HL-60 (cell line): ENCODE measurements at regions not wholly inside any gene's neighbourhood (a gene's known extent, or its start where the extent isn't known, plus 50 kb on each side); places are given as distances from the start of the nearest gene placed in this dataset.

Experiments used
- DNase-seq, 2 experiments: peaks; one replicate each; pipeline ENCODE4 v3.0.0-alpha.2; 2010 to 2020; ENCODE audit warnings: low read depth in 1 of 2, low spot score in 1 of 2
- H3K27ac ChIP-seq: fragments of 250-450 bp; sonication (Bioruptor Pico); replicated peaks from 2 replicates; pipeline ENCODE4 v1.5.1; 2020; ENCODE audit warnings: mild to moderate bottlenecking, moderate library complexity
- H3K27me3 ChIP-seq: fragments of 250-450 bp; sonication (Bioruptor Pico); 2 replicates; pipeline ENCODE4 v1.5.1; 2021; ENCODE audit warnings: mild to moderate bottlenecking, moderate library complexity; ENCODE audit not compliant: insufficient read depth, poor library complexity, severe bottlenecking
- H3K4me3 ChIP-seq: replicated peaks from 2 replicates; pipeline ENCODE4 v1.5.1; 2011; ENCODE audit warnings: mild to moderate bottlenecking, control low read depth, low read length; ENCODE audit not compliant: insufficient read depth
- CTCF ChIP-seq: IDR thresholded peaks from one replicate; pipeline ENCODE4 v1.5.1; 2011; ENCODE audit warnings: low read length, control low read depth, inconsistent platforms; ENCODE audit not compliant: insufficient read depth
- GABPA ChIP-seq: IDR thresholded peaks from 2 replicates; pipeline ENCODE4 v1.6.1; 2012; ENCODE audit warnings: low read depth
- POLR2AphosphoS5 ChIP-seq: IDR thresholded peaks from 2 replicates; pipeline ENCODE4 v1.6.1; 2012; ENCODE audit warnings: low read depth
- REST ChIP-seq: IDR thresholded peaks from 2 replicates; pipeline ENCODE4 v1.6.1; 2012; ENCODE audit warnings: low read depth; ENCODE audit not compliant: insufficient replicate concordance
- SPI1 ChIP-seq: IDR thresholded peaks from 2 replicates; pipeline ENCODE4 v1.6.1; 2012; ENCODE audit warnings: low read depth, mild to moderate bottlenecking, borderline replicate concordance

GRCh38 chr3:35970793-35971192 lies 331.5 kb downstream of the ARPP21 start:
- TF ChIP-seq GABPA (no peak), CTCF (no peak), REST (no peak), SPI1 (no peak)
- H3K27me3 ChIP-seq: no peaks in the 10 kb centered on the region
- no peak overlapping the region for H3K27ac ChIP-seq
- H3K4me3 ChIP-seq: no peak overlapping the region
- DNase-seq: no peak

- TF ChIP-seq CTCF (no peak), POLR2AphosphoS5 (no peak), REST (no peak), SPI1 (no peak), GABPA (no peak)
- Histone ChIP-seq H3K4me3 (no peak overlapping the region), H3K27me3 (no peaks in the 10 kb centered on the region), H3K27ac (no peak overlapping the region)
- no peak for DNase-seq
Measured at GRCh38 chr3:35971686-35972085, 332.4 kb downstream of the ARPP21 start.

- no peak overlapping the region for H3K27ac ChIP-seq
- TF ChIP-seq GABPA: no peak
- TF ChIP-seq CTCF: no peak
- no peak for TF ChIP-seq REST
- no peak for TF ChIP-seq SPI1
- TF ChIP-seq POLR2AphosphoS5: no peak
- no peaks in the 10 kb centered on the region for H3K27me3 ChIP-seq
- DNase-seq: no peak
- no peak overlapping the region for H3K4me3 ChIP-seq
Measured at GRCh38 chr3:35974872-35975271, 335.5 kb downstream of the ARPP21 start.
